LNCAP (cell line): ENCODE measurements at regions not wholly inside any gene's neighbourhood (a gene's known extent, or its start where the extent isn't known, plus 50 kb on each side); places are given as distances from the start of the nearest gene placed in this dataset.

ENCODE experiments used
- CTCF ChIP-seq: fragments of 450-650 bp; IDR thresholded peaks from 2 replicates; pipeline ENCODE4 v1.5.1; 2017; ENCODE audit warnings: mild to moderate bottlenecking

GRCh38 chr10:120979435-120980278 is 128.5 kb downstream of the WDR11 start:
- TF ChIP-seq CTCF: no peak

- TF ChIP-seq CTCF: no peak
Observed at GRCh38 chr10:120980279-120981255, 129.4 kb downstream of the WDR11 start.

- TF ChIP-seq CTCF: no peak
Observed at GRCh38 chr10:120981601-120982391, 130.6 kb downstream of the WDR11 start.

- no peak for TF ChIP-seq CTCF
Observed at GRCh38 chr10:120982507-120982906, 131.3 kb downstream of the WDR11 start.

GRCh38 chr10:120983721-120984120 is 132.6 kb downstream of the WDR11 start:
- TF ChIP-seq CTCF: no peak

GRCh38 chr10:120984221-120984620 is 133.1 kb downstream of the WDR11 start:
- no peak for TF ChIP-seq CTCF

GRCh38 chr10:120987359-120987758 is 136.2 kb downstream of the WDR11 start:
- no peak for TF ChIP-seq CTCF
